Dendritic cell treated with granulocyte-macrophage colony-stimulating factor and Interleukin-4, amounts not matched to agents 40 ng/mL and 50 ng/mL, for 4 days (primary cell): ENCODE measurements at regions not wholly inside any gene's neighbourhood (a gene's known extent, or its start where the extent isn't known, plus 50 kb on each side); places are given as distances from the start of the nearest gene placed in this dataset.

ENCODE experiments used
- H3K27ac Mint-ChIP-seq: one replicate; pipeline ENCODE4 v1.8.0; 2022; ENCODE audit warnings: mild to moderate bottlenecking, mixed read lengths
- H3K27me3 Mint-ChIP-seq: one replicate; pipeline ENCODE4 v1.8.0; 2022; ENCODE audit warnings: mild to moderate bottlenecking, mixed read lengths
- H3K36me3 Mint-ChIP-seq: one replicate; pipeline ENCODE4 v1.8.0; 2022; ENCODE audit warnings: low read depth, mixed read lengths
- H3K4me1 Mint-ChIP-seq: one replicate; pipeline ENCODE4 v1.8.0; 2022; ENCODE audit warnings: low read depth, mixed read lengths
- H3K4me3 Mint-ChIP-seq: one replicate; pipeline ENCODE4 v1.8.0; 2022; ENCODE audit warnings: mild to moderate bottlenecking, moderate library complexity, mixed read lengths
- H3K9me3 Mint-ChIP-seq: one replicate; pipeline ENCODE4 v1.8.0; 2022; ENCODE audit warnings: mixed read lengths
- intact Hi-C: fragments of 100-400 bp; cut with micrococcal nuclease; formaldehyde crosslinking; loops from one replicate; pipeline ENCODE4 v1.15.0; 2022

DNA sequence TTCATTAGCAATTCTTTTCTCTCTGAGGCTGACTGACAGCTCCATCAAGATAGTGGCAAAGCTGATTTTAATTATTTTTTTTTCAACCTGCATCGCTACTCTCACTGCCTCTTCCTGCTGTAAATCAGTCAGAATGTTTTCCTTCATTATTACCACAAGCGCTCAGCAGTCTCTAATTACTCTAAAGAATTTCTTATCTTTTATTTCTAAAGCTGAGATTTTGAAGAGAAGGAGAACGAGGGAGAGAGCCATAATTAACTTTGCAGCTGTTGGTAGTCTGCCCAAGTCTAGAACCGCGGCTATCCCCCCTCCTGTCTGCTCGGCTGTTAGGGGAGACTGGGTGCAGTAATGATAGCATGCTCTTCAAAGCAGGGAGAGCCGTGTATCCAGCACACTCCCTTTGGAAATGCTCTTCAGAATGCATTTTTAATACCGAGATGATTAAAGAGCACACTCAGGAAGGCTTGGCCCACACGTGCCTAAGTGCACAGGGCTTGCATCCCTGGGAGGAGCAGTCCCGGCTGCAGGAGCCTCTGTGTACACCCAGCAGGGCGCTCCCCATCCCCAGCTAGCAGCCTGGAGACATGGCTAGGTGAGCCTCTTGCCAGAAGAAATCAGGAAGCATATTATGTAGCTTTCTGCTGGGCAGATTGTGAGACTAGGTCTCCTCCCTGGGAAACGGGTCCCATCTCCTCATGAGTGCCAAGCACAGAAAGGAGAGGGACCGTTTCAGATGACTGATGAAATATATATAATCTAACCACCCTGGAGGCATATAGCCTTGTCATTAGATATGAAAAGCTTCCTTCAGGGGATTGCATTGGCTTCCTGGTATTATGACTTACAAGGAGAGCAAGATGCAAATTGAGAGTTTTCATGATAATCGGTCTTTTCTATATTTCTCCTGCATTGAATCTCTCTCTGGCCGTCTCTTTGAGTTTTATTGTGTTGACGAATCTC lies 555.2 kb downstream of the CMPK2 start:
- H3K9me3 Mint-ChIP-seq, result no peaks in the 10 kb centered on the region
- intact Hi-C loops, result no loop called here
- H3K36me3 Mint-ChIP-seq, result no peaks in the 10 kb centered on the region
- H3K27ac Mint-ChIP-seq, result no peak overlapping the region
- no peak overlapping the region for H3K4me3 Mint-ChIP-seq
- no peaks in the 10 kb centered on the region for H3K27me3 Mint-ChIP-seq
- H3K4me1 Mint-ChIP-seq, result no peaks in the 10 kb centered on the region

DNA sequence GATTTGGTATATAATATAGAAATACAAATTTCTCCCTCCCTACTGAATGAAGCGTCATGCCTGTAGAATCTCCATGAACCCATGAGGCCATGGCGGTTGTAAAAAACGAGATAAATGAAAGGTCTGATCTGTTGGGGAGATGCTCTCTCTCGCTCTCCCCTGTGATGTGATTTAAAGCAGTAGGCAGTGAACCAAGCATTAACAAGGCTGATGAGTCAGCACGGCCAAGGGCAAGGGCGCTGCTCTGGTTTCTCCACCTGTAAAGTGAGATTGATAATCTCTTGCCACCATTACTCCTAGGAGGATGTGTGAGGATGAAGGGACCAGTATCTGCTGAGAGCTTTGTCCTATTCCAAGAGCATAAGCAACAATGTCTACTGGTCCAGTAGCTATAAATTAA lies 553.3 kb downstream of the CMPK2 start:
- H3K27me3 Mint-ChIP-seq, result no peaks in the 10 kb centered on the region
- H3K4me1 Mint-ChIP-seq, result no peaks in the 10 kb centered on the region
- no peaks in the 10 kb centered on the region for H3K9me3 Mint-ChIP-seq
- H3K4me3 Mint-ChIP-seq, result no peak overlapping the region
- intact Hi-C loops, result no loop called here
- no peaks in the 10 kb centered on the region for H3K36me3 Mint-ChIP-seq
- H3K27ac Mint-ChIP-seq, result no peak overlapping the region

DNA sequence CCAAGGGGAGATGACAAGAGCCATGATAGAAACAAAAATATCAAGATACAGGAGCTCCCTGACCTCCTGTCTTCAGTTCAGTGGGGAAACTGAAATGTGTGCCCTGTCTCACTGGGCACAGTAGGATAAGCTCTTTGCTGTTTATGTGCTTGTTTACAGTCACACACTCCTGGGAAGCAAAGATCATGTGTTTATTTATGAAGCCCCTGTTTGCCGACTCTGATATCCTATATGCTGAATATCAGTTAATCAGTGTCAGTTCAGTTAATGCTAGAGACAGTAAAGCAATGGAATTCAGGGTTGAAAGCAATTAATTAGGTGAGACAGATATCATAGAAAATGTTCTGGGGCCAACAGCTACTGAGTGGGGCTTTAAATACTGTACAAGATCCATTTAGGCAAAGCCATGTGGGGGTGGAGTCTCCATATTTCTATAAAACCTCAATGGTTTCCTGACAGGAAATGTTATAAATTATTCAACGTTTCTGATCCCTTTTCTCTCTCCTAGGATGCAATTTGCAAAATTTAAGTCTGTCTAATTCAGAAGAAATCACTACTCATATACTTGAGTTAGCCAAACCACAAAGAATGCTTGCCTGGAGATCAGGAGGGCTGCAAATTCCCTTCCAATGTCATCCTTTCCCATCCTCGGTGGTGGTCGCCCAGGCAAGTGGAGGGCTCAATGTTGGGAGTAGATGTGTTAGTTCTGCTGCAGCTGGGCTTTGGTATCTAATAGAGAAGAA lies 551.3 kb downstream of the CMPK2 start:
- H3K9me3 Mint-ChIP-seq, result peaks cover 6% of the 10 kb centered on the region
- H3K27ac Mint-ChIP-seq, result no peak overlapping the region
- no peak overlapping the region for H3K4me3 Mint-ChIP-seq
- no peaks in the 10 kb centered on the region for H3K4me1 Mint-ChIP-seq
- H3K27me3 Mint-ChIP-seq, result no peaks in the 10 kb centered on the region
- no peaks in the 10 kb centered on the region for H3K36me3 Mint-ChIP-seq
- intact Hi-C loops, result no loop called here

DNA sequence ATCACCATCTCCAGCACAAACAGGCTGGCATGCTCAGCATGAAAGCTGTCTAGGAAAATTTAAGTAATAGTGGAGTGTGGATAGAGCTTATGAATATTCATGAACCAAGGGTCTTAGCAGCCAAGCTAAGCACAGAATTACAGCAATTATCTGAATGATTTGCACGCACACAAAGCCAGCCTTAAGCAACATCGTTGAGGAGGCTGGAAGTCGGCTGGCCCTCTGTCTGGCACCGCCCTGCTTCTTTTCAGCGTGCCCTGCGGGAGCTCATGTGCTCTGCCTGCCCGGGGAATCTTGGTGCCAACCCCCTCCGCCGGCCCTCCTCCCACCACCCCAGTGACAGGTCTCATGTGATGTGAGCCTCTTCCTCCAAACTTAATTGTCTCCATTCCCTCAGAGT lies 540.1 kb downstream of the CMPK2 start:
- intact Hi-C loops, result no loop called here
- H3K4me3 Mint-ChIP-seq, result no peak overlapping the region
- no peaks in the 10 kb centered on the region for H3K27me3 Mint-ChIP-seq
- H3K4me1 Mint-ChIP-seq, result no peaks in the 10 kb centered on the region
- no peaks in the 10 kb centered on the region for H3K36me3 Mint-ChIP-seq
- H3K9me3 Mint-ChIP-seq, result peaks cover 21% of the 10 kb centered on the region
- H3K27ac Mint-ChIP-seq, result no peak overlapping the region

DNA sequence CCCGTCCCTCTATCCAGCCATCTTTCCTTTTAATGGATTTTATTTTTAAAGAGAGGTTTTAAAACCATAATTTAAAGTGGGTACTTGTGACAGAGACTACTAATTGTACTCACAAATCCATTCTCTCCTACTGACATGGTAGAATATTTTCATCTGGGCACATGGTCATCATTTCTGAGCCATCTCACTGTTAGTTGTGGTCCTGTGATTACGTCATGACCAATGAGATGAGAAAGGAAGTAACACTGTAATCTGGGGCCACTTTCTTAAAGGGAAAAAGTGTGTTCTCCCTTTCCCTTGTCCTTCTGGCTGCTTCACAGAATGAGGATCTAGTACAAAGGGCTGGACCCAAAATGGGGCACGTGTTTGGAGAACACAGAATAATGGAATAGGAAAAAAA lies 538.7 kb downstream of the CMPK2 start:
- no peak overlapping the region for H3K27ac Mint-ChIP-seq
- H3K27me3 Mint-ChIP-seq, result no peaks in the 10 kb centered on the region
- H3K4me3 Mint-ChIP-seq, result no peak overlapping the region
- H3K4me1 Mint-ChIP-seq, result no peaks in the 10 kb centered on the region
- no peaks in the 10 kb centered on the region for H3K36me3 Mint-ChIP-seq
- peaks cover 35% of the 10 kb centered on the region for H3K9me3 Mint-ChIP-seq
- intact Hi-C loops, result no loop called here

DNA sequence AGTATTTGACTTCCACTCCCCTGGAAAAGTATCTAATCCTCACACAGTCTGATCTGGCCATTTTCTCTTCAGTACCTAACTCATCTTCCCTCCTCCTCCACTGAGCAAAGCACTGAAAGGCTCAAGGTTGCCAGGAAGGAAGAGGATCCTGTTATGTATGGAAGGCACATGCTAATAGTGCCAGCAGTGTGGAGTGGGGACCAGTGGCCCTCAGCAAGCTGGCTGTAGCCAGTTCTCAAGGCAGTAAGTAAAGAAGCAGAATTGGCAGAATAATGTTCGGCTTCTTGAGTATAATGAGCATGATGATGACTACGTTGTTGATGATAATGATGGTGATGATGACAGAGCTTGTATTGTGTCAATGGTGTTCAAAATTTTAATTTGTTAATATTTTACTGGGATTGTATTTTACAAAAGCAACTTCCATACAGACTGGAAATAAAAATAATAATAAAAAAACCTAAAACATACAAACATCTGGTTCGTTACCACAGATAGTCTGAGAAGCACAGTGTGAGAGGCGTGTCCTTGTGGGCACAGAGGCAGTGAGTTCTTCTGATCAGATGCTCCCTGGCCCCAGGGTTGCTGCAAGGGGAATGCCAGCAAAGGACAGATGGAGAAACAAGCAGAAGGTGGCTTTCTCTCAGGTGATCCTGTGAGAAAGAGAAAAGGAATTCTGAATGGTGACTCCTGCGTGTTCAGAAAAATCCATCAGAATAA lies 528.8 kb downstream of the CMPK2 start:
- no peak overlapping the region for H3K4me3 Mint-ChIP-seq
- intact Hi-C loops, result no loop called here
- no peaks in the 10 kb centered on the region for H3K36me3 Mint-ChIP-seq
- no peaks in the 10 kb centered on the region for H3K27me3 Mint-ChIP-seq
- H3K27ac Mint-ChIP-seq, result no peak overlapping the region
- peaks cover 10% of the 10 kb centered on the region for H3K9me3 Mint-ChIP-seq
- H3K4me1 Mint-ChIP-seq, result no peaks in the 10 kb centered on the region

DNA sequence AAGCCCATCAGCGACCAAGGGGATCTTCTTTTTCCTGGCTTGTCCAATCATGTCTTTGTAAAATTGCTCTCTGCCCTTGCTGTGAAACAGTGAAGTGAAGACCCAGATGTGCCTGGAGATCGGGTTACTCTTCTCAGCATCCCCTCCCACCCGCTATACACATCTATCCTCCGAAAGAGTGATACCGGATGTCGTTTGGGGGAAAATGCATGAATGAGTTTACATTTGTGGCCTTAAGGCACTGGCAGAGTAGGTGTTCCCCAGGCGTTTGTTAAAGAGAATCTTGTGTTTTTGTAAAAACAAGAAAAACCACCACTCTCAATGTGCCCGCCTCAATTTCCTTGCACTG lies 528.3 kb downstream of the CMPK2 start:
- Mint-ChIP-seq H3K27me3 (no peaks in the 10 kb centered on the region), H3K36me3 (no peaks in the 10 kb centered on the region), H3K4me3 (no peak overlapping the region), H3K4me1 (no peaks in the 10 kb centered on the region), H3K27ac (no peak overlapping the region), H3K9me3 (peaks cover 5% of the 10 kb centered on the region)
- intact Hi-C loops, result no loop called here

DNA sequence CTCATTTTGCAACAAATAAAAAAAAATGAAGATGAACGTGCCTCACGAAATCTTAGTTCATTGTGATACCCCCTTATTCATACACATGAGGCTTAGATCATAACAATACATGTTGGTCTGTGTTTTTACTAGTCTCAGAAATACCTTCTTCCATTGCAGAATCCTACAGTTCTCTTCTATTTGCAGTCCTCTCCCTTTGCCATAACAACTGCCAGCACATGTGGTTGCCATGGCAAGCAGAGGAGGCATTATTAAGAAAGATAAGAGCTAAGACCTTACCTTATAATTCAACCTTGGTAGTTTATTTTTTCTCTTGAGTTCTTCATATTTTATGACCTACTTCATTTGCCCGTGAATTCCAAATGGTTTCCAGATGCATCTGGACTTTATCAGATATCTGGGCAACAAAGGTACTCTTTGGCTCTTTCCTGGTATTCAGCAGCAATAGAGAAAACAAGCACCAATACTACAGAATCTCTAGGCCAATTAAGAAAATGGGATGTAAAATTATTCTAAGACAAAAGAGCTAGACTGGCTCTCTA lies 524.0 kb downstream of the CMPK2 start:
- H3K4me1 Mint-ChIP-seq, result no peaks in the 10 kb centered on the region
- H3K9me3 Mint-ChIP-seq, result peaks cover 9% of the 10 kb centered on the region
- H3K4me3 Mint-ChIP-seq, result no peak overlapping the region
- no peak overlapping the region for H3K27ac Mint-ChIP-seq
- H3K36me3 Mint-ChIP-seq, result no peaks in the 10 kb centered on the region
- H3K27me3 Mint-ChIP-seq, result no peaks in the 10 kb centered on the region
- intact Hi-C loops, result no loop called here

DNA sequence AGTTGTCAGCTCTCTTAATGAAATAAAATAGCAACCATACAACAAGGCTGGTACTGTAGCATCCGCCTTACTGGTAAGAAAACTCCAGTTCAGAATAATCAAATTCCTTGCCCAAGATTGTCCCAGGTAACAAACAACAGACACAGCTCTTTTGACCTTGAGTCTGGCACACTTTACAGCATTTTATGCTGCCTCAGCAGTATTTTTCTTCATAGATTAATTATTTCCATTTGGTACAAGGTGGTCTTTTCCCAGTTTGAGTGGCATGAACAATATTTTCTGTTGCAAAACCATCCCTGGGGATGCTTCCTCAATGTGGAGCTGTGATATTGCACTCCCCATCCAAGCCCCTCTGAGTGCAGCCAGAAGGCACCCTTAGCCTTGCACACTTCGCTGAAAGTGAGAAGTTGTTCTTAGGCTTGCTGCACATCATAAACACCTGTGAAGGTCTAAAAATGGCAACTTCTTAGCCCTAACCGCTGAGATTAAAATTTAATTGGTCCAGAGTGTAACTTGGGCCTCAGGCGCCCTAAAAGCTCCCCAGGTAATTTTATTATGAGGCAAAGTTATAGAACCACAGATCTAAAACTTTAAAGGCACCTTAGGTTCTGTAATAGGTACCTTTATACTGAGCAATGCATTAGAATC lies 523.3 kb downstream of the CMPK2 start:
- no peak overlapping the region for H3K27ac Mint-ChIP-seq

DNA sequence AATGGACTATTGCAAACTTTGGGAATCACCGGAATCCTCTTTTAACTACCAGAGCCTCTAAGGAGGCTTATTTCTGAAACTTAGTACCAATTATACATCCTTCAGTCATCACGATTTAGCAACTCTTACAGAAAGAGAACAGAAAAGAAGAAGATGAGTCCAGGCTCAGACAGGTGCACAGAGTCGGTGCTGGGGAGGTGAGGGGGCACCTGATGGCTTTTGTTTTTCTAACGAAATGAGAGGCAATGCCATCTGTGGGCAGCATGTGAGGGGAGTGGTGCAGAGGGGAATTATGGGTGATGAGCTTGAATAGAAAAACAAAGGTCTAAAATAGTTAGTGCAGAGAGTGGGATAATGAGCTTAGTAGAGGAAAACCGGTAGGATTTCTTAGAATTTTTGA lies 522.6 kb downstream of the CMPK2 start:
- intact Hi-C loops, result no loop called here
- H3K27ac Mint-ChIP-seq, result no peak overlapping the region
- H3K27me3 Mint-ChIP-seq, result no peaks in the 10 kb centered on the region
- no peak overlapping the region for H3K4me3 Mint-ChIP-seq
- peaks cover 9% of the 10 kb centered on the region for H3K9me3 Mint-ChIP-seq
- no peaks in the 10 kb centered on the region for H3K4me1 Mint-ChIP-seq
- H3K36me3 Mint-ChIP-seq, result no peaks in the 10 kb centered on the region

More for the DNA sequence above, 523.3 kb downstream of the CMPK2 start:
- Mint-ChIP-seq H3K9me3 (peaks cover 9% of the 10 kb centered on the region), H3K4me1 (no peaks in the 10 kb centered on the region), H3K27me3 (no peaks in the 10 kb centered on the region), H3K36me3 (no peaks in the 10 kb centered on the region), H3K4me3 (no peak overlapping the region)
- intact Hi-C loops, result no loop called here

DNA sequence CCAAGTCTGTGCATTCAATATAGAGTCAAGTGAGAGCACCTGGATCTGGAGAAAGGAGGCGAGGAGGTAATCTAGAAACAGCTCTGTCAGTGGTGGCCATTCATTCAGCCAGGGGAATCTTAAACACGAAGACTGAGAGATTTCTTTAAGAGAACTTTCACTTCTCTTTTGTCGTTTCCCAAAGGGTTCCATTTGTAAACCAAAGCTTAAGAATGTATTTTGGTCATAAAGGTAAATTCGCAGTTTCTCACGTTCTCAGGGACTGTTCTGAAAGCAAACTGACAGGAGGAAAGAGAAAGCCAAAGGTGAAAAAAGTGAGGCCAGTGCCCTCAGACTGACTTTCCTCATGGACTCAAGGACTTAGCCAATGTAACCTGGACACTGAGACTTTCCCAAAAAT lies 513.5 kb downstream of the CMPK2 start:
- no peaks in the 10 kb centered on the region for H3K27me3 Mint-ChIP-seq
- H3K9me3 Mint-ChIP-seq, result no peaks in the 10 kb centered on the region
- no peak overlapping the region for H3K4me3 Mint-ChIP-seq
- intact Hi-C loops, result no loop called here
- H3K4me1 Mint-ChIP-seq, result no peaks in the 10 kb centered on the region
- no peaks in the 10 kb centered on the region for H3K36me3 Mint-ChIP-seq
- no peak overlapping the region for H3K27ac Mint-ChIP-seq

DNA sequence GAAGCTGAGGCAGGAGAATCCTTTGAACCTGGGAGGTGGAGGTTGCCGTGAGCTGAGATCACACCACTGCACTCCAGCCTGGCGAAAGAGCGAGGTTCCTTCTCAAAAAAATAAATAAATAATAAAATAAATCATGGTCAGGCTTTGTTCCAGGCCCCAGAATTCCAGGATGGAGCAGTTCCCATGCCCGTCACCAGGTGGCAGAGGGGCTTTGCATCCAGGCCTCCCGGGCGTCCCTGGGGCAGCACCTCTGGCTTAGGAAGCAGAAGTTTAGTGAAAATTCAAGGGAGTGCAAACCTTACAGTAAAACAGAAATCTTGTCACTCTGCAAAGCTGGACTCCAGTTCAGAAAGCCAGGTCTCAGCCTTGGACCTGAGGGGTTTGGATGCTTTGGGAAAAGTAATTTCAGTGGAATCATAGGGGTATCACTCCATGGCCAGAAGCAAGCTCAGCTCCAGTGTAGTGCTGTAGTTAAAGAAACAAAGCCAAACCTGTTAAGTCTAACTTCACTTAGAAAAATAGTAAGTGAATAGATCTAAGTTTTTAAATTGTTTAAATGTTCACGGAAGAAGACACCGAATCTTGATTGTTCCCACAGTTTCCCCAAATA lies 512.7 kb downstream of the CMPK2 start:
- H3K4me3 Mint-ChIP-seq, result no peak overlapping the region
- no peaks in the 10 kb centered on the region for H3K4me1 Mint-ChIP-seq
- intact Hi-C loops, result no loop called here
- no peaks in the 10 kb centered on the region for H3K27me3 Mint-ChIP-seq
- H3K9me3 Mint-ChIP-seq, result no peaks in the 10 kb centered on the region
- H3K27ac Mint-ChIP-seq, result no peak overlapping the region
- H3K36me3 Mint-ChIP-seq, result no peaks in the 10 kb centered on the region

DNA sequence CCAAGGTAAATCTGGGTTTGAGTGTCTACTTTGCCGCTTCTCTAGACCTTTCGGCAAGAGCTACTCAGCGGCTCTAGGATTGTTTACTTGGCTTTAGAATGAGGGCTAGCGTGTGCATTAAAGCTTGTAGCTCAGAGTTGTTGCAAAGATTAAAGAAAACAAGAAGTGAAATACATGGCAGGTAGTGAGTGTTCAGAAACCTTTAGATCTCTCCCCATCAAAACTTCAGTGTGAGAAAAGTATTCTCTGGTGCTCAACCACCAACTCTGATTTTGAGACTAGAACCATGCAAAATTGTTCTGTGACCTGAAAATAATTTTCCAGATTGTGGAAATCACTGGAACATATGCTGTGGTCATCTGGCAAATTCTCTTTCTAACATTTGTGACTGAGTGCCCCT lies 512.0 kb downstream of the CMPK2 start:
- Mint-ChIP-seq H3K27me3 (no peaks in the 10 kb centered on the region), H3K27ac (no peak overlapping the region), H3K4me3 (no peak overlapping the region), H3K36me3 (no peaks in the 10 kb centered on the region), H3K9me3 (no peaks in the 10 kb centered on the region), H3K4me1 (no peaks in the 10 kb centered on the region)
- intact Hi-C loops, result no loop called here
